ENCODE measurements at regions not wholly inside any gene's neighbourhood (a gene's known extent, or its start where the extent isn't known, plus 50 kb on each side); places are given as distances from the start of the nearest gene placed in this dataset.

DNA sequence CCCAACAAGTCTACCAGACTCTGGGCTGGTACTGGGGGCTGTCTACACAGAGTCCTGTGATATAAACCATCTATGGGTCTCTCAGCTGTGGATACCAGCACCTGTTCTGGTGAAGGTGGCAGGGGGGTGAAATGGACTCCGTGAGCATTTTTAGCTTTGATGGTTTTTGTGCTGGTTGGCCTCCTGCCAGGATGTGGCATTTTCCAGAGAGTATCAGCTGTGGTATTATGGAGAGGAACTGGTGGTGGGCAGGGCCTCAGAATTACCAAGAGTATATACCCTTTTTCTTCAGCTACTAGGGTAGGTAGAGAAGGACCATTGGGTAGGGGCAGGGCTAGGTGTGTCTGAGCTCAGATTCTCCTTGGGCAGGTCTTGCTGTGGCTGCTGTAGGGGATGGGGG is 1920.9 kb upstream of the PCDH20 start:
- no peak overlapping the region for H3K27ac Mint-ChIP-seq
- no peak for TF ChIP-seq CTCF (IDR thresholded peaks at IDR 0.05)
- H3K27me3 Mint-ChIP-seq (ENCODE audit: low read depth, poor library complexity), result peaks cover 2% of the 10 kb centered on the region
- no peaks in the 10 kb centered on the region for H3K9me3 Mint-ChIP-seq
- no peaks in the 10 kb centered on the region for H3K4me1 Mint-ChIP-seq
- no peaks in the 10 kb centered on the region for H3K36me3 Mint-ChIP-seq (ENCODE audit: low read depth)
- H3K4me3 Mint-ChIP-seq, result no peak overlapping the region
- no peak for DNase-seq

DNA sequence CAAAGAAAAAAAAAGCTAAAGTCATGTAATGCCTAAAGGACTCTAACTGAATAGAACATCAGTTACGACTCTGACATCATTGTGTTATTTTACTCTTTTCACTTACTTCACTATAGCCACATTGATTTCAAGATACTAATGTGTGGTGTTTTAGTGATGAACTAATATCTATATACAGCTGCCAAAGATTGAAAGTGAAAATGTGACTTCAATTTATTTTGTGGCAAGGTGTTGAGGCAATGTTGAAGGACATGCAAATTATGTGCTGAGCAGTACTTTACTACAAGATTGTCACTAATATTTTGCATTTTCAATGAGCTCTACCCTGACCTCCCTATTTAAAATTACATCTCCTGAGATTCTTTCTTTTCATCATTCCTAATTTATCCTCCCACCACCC is 1911.9 kb upstream of the PCDH20 start:
- Mint-ChIP-seq H3K4me1 (no peaks in the 10 kb centered on the region), H3K27ac (no peak overlapping the region), H3K36me3 (ENCODE audit: low read depth) (no peaks in the 10 kb centered on the region), H3K27me3 (ENCODE audit: low read depth, poor library complexity) (peaks cover 3% of the 10 kb centered on the region), H3K4me3 (no peak overlapping the region), H3K9me3 (no peaks in the 10 kb centered on the region)
- no peak for TF ChIP-seq CTCF (IDR thresholded peaks at IDR 0.05)
- DNase-seq, result no peak

DNA sequence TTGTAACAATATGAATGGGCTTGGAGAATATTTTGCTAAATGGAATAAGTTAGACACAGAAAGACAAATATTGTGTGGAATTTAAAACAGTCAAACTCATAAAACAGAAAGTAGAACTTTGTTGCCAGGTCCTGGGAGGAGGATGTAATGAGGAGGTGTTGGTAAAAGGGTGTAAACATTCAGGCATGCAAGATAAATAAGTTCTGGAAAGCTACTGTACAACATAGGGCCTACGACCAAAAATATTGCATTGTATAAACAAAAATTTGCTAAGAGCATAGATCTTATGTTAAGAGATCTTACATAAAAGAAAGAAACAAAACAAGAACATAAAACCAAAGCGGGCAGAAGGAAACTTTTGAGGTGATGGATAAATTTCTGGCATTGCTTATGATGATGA is 1907.8 kb upstream of the PCDH20 start:
- H3K9me3 Mint-ChIP-seq, result no peaks in the 10 kb centered on the region
- H3K4me1 Mint-ChIP-seq, result no peaks in the 10 kb centered on the region
- no peak overlapping the region for H3K27ac Mint-ChIP-seq
- peaks cover 3% of the 10 kb centered on the region for H3K27me3 Mint-ChIP-seq (ENCODE audit: low read depth, poor library complexity)
- no peak for DNase-seq
- no peak overlapping the region for H3K4me3 Mint-ChIP-seq
- H3K36me3 Mint-ChIP-seq (ENCODE audit: low read depth), result no peaks in the 10 kb centered on the region
- TF ChIP-seq CTCF (IDR thresholded peaks at IDR 0.05), result no peak

GRCh38 chr13:63311587-63311986 is 1895.9 kb upstream of the PCDH20 start:
- no peaks in the 10 kb centered on the region for H3K9me3 Mint-ChIP-seq

GRCh38 chr13:63308549-63309165 is 1893.0 kb upstream of the PCDH20 start:
- no peak for DNase-seq
- H3K27ac Mint-ChIP-seq, result no peak overlapping the region
- H3K4me1 Mint-ChIP-seq, result peaks cover 12% of the 10 kb centered on the region
- no peaks in the 10 kb centered on the region for H3K27me3 Mint-ChIP-seq (ENCODE audit: low read depth, poor library complexity)
- peaks cover 4% of the 10 kb centered on the region for H3K9me3 Mint-ChIP-seq
- no peaks in the 10 kb centered on the region for H3K36me3 Mint-ChIP-seq (ENCODE audit: low read depth)
- H3K4me3 Mint-ChIP-seq, result no peak overlapping the region
- TF ChIP-seq CTCF (IDR thresholded peaks at IDR 0.05), result no peak

More at GRCh38 chr13:63311587-63311986, 1895.9 kb upstream of the PCDH20 start:
- H3K27ac Mint-ChIP-seq, result no peak overlapping the region
- no peak for TF ChIP-seq CTCF (IDR thresholded peaks at IDR 0.05)
- DNase-seq, result no peak
- H3K27me3 Mint-ChIP-seq (ENCODE audit: low read depth, poor library complexity), result no peaks in the 10 kb centered on the region
- H3K36me3 Mint-ChIP-seq (ENCODE audit: low read depth), result no peaks in the 10 kb centered on the region
- H3K4me3 Mint-ChIP-seq, result no peak overlapping the region
- peaks cover 12% of the 10 kb centered on the region for H3K4me1 Mint-ChIP-seq

DNA sequence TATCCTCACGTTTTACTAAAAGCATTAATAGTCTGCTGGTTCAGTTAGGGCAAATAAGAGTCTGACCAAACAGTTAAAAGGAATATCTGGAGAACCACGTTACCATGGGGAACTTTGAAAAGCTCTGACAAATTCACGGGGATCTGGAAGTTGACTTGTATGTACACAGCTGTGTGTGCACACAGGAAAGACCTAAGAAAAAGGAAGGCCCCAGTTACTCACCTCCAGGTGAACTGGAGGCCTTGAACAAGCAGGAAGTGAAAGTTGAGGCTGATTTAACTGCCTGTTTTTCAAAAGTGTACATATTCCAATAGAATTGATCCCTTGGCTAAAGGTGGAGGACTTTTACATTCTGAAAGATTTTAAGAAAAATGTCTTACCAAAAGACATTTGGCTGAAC is 1891.6 kb upstream of the PCDH20 start:
- TF ChIP-seq CTCF (IDR thresholded peaks at IDR 0.05), result no peak
- Mint-ChIP-seq H3K4me1 (peaks cover 12% of the 10 kb centered on the region), H3K27me3 (ENCODE audit: low read depth, poor library complexity) (no peaks in the 10 kb centered on the region), H3K27ac (no peak overlapping the region), H3K36me3 (ENCODE audit: low read depth) (no peaks in the 10 kb centered on the region), H3K4me3 (no peak overlapping the region), H3K9me3 (peaks cover 4% of the 10 kb centered on the region)
- DNase-seq, result no peak
